GM12878 (cell line): ENCODE measurements at regions not wholly inside any gene's neighbourhood (a gene's known extent, or its start where the extent isn't known, plus 50 kb on each side); places are given as distances from the start of the nearest gene placed in this dataset.

ENCODE experiments used
- ATAC-seq: fragments of 200-7000 bp; cut with Tn5 transposase; 3 replicates; pipeline ENCODE4 v1.9.1; 2020; ENCODE audit warnings: mild to moderate bottlenecking, moderate library complexity
- BruUV-seq: library from RNA; stranded (reverse); fragments of 400-500 nt; replicated peaks from 2 replicates; lab custom pipeline; 2021; lab: Mats Ljungman, UMichigan
- CTCF ChIA-PET: fragments of 300-600 bp; sonication (Branson Sonifier 250); formaldehyde crosslinking; extraction: SDS; loops from one replicate; lab custom pipeline; 2021; ENCODE audit warnings: inconsistent platforms; lab: Yijun Ruan, JAX
- POLR2A ChIA-PET: fragments of 350-600 bp; formaldehyde crosslinking; extraction: SDS; loops from one replicate; lab custom pipeline; 2021; ENCODE audit warnings: inconsistent platforms; lab: Charles Lee
- RAD21 ChIA-PET: fragments of 300-600 bp; sonication (Branson Sonifier 250); formaldehyde crosslinking; loops from one replicate; lab custom pipeline; 2023; ENCODE audit warnings: antibody characterized with exemption; ENCODE audit not compliant: unreplicated experiment; lab: Charles Lee
- SMC1A ChIA-PET: fragments of 300-600 bp; sonication (Branson Sonifier 250); formaldehyde crosslinking; loops from one replicate; lab custom pipeline; 2023; ENCODE audit not compliant: unreplicated experiment, uncharacterized antibody; lab: Charles Lee
- DNase-seq: peaks from one replicate; pipeline ENCODE4 v3.0.0-alpha.2; 2011; ENCODE audit warnings: low read depth, low spot score
- FAIRE-seq: peaks from 3 replicates; lab custom pipeline; 2011; peaks lifted over from hg19 to GRCh38; lab: Jason Lieb, UNC
- H2AFZ ChIP-seq: 2 replicates; pipeline ENCODE4 v1.6.0; 2011; ENCODE audit warnings: low read depth, low read length, control low read depth; ENCODE audit not compliant: control insufficient read depth
- H3K27ac ChIP-seq: 2 replicates; pipeline ENCODE4 v1.5.1; 2011; ENCODE audit warnings: control low read depth; ENCODE audit not compliant: control insufficient read depth, insufficient read depth
- H3K27me3 ChIP-seq, 2 experiments: replicated peaks in 1 of 2; 2 replicates each; pipeline versions ENCODE4 v1.6.0 to v1.6.1; 2011; ENCODE audit warnings: low read length in 1 of 2; ENCODE audit not compliant: control insufficient read depth in 2 of 2, insufficient read depth in 2 of 2
- H3K36me3 ChIP-seq, 2 experiments: 2 replicates each; pipeline ENCODE4 v1.5.1; 2011; ENCODE audit warnings: low read length in 1 of 2; ENCODE audit not compliant: control insufficient read depth in 2 of 2, insufficient read depth in 2 of 2
- H3K4me1 ChIP-seq: 2 replicates; pipeline ENCODE4 v1.6.1; 2011; ENCODE audit warnings: mild to moderate bottlenecking, low read length, moderate library complexity, mixed read lengths; ENCODE audit not compliant: control insufficient read depth, insufficient read depth
- H3K4me2 ChIP-seq: 2 replicates; pipeline ENCODE4 v1.6.0; 2011; ENCODE audit warnings: control low read depth; ENCODE audit not compliant: control insufficient read depth, insufficient read depth
- H3K4me3 ChIP-seq: fragments of 200-600 bp; sonication (generic); 2 replicates; pipeline ENCODE4 v1.5.1; 2016
- H3K79me2 ChIP-seq: 2 replicates; pipeline ENCODE4 v1.6.0; 2011; ENCODE audit warnings: low read length; ENCODE audit not compliant: control insufficient read depth, insufficient read depth
- H3K9ac ChIP-seq: 2 replicates; pipeline ENCODE4 v1.8.0; 2011; ENCODE audit warnings: low read length, control low read depth, mixed read lengths; ENCODE audit not compliant: control insufficient read depth, insufficient read depth
- H3K9me3 ChIP-seq: replicated peaks from 3 replicates; pipeline ENCODE4 v1.5.1; 2011; ENCODE audit warnings: mild to moderate bottlenecking, low read length; ENCODE audit not compliant: control insufficient read depth, insufficient read depth
- H4K20me1 ChIP-seq: 2 replicates; pipeline ENCODE4 v1.6.0; 2011; ENCODE audit not compliant: control insufficient read depth, insufficient read depth
- BRCA1 ChIP-seq: IDR thresholded peaks from 2 replicates; pipeline ENCODE4 v1.6.1; 2011; ENCODE audit warnings: low read depth, low read length, improper control_type of control experiment
- CBX3 ChIP-seq: fragments of 200-600 bp; sonication (generic); IDR thresholded peaks from 2 replicates; pipeline ENCODE4 v1.6.1; 2016; ENCODE audit warnings: low read depth, borderline replicate concordance
- EGR1 ChIP-seq, 2 experiments: IDR thresholded peaks; 1 replicate in 1 of 2; 2 replicates in 1 of 2; pipeline ENCODE4 v1.6.1; 2011 to 2012; ENCODE audit warnings: low read depth in 2 of 2, low read length in 2 of 2, borderline replicate concordance in 1 of 2, mild to moderate bottlenecking in 1 of 2, moderate library complexity in 1 of 2
- TCF3 ChIP-seq: IDR thresholded peaks from 2 replicates; pipeline ENCODE4 v1.6.1; 2012; ENCODE audit warnings: low read depth, mild to moderate bottlenecking, low read length, borderline replicate concordance; ENCODE audit not compliant: insufficient read depth
- TCF7 ChIP-seq: IDR thresholded peaks from 2 replicates; pipeline ENCODE4 v1.6.1; 2014; ENCODE audit warnings: antibody characterized with exemption, borderline replicate concordance
- WGBS: methylation state at CpG from one replicate; pipeline ENCODE4 v1.1.6; 2016; ENCODE audit warnings: low lambda C conversion rate; ENCODE audit not compliant: insufficient replicate concordance, insufficient coverage; ENCODE audit errors: missing lambda C conversion rate; 5-methylcytosine and 5-hydroxymethylcytosine counted together
- in situ Hi-C: fragments of 300-500 bp; cut with MboI; formaldehyde crosslinking; loops from 9 replicates; pipeline ENCODE4 v1.14.3; 2018; ENCODE audit warnings: mixed read lengths
- intact Hi-C: fragments of 100-400 bp; cut with micrococcal nuclease; formaldehyde crosslinking; loops from one replicate; pipeline ENCODE4 v1.14.2; 2022; ENCODE audit not compliant: unreplicated experiment

DNA sequence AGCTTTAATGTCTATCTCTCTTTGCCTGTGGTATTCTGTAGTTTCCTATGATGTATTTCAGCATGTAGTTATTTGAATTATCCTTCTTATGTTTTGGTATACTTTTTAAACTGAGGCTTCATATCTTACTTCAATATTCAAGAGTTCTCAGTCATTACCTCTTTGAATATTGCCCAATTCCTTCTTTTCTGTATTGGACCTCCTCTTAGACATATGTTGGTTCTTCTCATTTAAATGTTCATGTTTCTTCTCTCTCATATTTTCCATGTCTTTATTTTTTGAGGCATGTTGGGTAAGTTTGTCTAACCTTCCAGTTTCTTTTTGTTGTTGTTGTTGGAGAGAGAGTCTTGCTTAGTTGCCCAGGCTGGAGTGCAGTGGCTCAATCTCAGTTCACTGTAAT lies 140.6 kb downstream of the MRPS6 start:
- Histone ChIP-seq H4K20me1 (no peaks in the 10 kb centered on the region), H3K4me1 (no peaks in the 10 kb centered on the region), H3K79me2 (no peaks in the 10 kb centered on the region), H2AFZ (no peak overlapping the region), H3K4me3 (no peak overlapping the region), H3K9me3 (no peaks in the 10 kb centered on the region; the same call in 1 of the 3 replicates), H3K9ac (no peak overlapping the region), H3K4me2 (no peak overlapping the region)
- in situ Hi-C loops (no loop called here), intact Hi-C loops (no loop called here)
- RAD21 ChIA-PET = no interaction called here
- CTCF ChIA-PET = interaction anchor here (1.4 kb wide), 1 partner anchor 289 kb away, joined by 4 read pairs; no protein-coding TSS in a partner anchor
- POLR2A ChIA-PET = no interaction called here
- TF ChIP-seq EGR1 (IDR thresholded peaks at IDR 0.05; ENCODE audit: borderline replicate concordance in 1 of 2, low read depth in 2 of 2, low read length in 2 of 2) = no peak
- TF ChIP-seq, all 136 proteins: peak for 0
- no peaks in the 10 kb centered on the region for H3K27me3 ChIP-seq
- H3K36me3 ChIP-seq = no peaks in the 10 kb centered on the region
- DNase-seq (no peak), FAIRE-seq (no peak), ATAC-seq (no peak)
- SMC1A ChIA-PET = no interaction called here
- BruUV-seq = no TSS peak
- no peak overlapping the region for H3K27ac ChIP-seq

DNA sequence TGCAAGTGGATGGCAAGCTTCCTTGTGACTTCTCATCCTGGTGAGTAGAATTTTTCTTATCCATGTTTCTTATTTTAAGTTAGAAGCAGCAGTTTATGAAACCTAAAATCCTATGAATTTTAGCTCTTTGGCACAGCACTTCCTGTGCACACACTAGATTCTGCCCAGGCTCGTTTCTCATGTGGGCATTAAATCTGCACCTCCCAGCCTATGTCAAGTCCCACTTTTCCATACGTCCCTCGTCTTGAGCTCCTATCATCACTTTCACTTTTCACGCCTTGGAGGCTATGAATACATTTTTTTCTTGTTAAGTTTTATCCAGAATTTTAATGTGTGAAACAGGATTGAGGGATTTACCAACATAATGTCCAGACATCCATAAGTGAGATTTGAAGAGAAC lies 142.1 kb downstream of the MRPS6 start:
- Histone ChIP-seq H3K9ac (no peak overlapping the region), H3K4me3 (no peak overlapping the region), H3K4me2 (no peak overlapping the region), H2AFZ (no peak overlapping the region), H3K36me3 (no peaks in the 10 kb centered on the region), H3K9me3 (no peaks in the 10 kb centered on the region; the same call in 1 of the 3 replicates), H4K20me1 (no peaks in the 10 kb centered on the region), H3K27ac (no peak overlapping the region), H3K79me2 (no peaks in the 10 kb centered on the region), H3K4me1 (no peaks in the 10 kb centered on the region), H3K27me3 (no peaks in the 10 kb centered on the region)
- BruUV-seq = no TSS peak
- no peak for ATAC-seq
- WGBS = 65% methylated on average over 4 of the region's 4 CpGs
- POLR2A ChIA-PET = no interaction called here
- CTCF ChIA-PET = interaction anchor here (1.8 kb wide), 1 partner anchor 291 kb away, joined by 6 read pairs; no protein-coding TSS in a partner anchor
- RAD21 ChIA-PET = interaction anchor here (0.9 kb wide), 1 partner anchor 291 kb away, joined by 3 read pairs; no protein-coding TSS in a partner anchor
- no peak for TF ChIP-seq TCF7
- TF ChIP-seq BRCA1 = no peak
- TF ChIP-seq TCF3 = no peak
- TF ChIP-seq CBX3 = no peak
- FAIRE-seq = no peak
- intact Hi-C loops (no loop called here), in situ Hi-C loops (no loop called here)
- no peak for DNase-seq
- SMC1A ChIA-PET = interaction anchor here (0.6 to 1.0 kb wide), 3 partner anchors 10 to 74 kb away, joined by 3 read pairs; no protein-coding TSS in a partner anchor
